Activated T-helper 2 cell treated with anti-CD3 and anti-CD28 coated beads, Interferon-gamma antibody, Interleukin-2, Interleukin-4, amounts not matched to agents 10 μg/mL and 5 μg/mL and 100 μg/mL, durations not matched to agents 14 hours and 24 hours and 36 hours (primary cell): ENCODE measurements at regions not wholly inside any gene's neighbourhood (a gene's known extent, or its start where the extent isn't known, plus 50 kb on each side); places are given as distances from the start of the nearest gene placed in this dataset.
"Not testable (repeated sequence)": the region's sequence is repeated elsewhere in the genome, so short reads cannot be mapped to it uniquely, and the experiment has no call there.

Experiments
- DNase-seq: peaks from one replicate; pipeline ENCODE4 v3.0.0; 2021; ENCODE audit warnings: low spot score
- H3K27ac Mint-ChIP-seq: one replicate; pipeline ENCODE4 v1.8.0; 2021; ENCODE audit warnings: mixed read lengths
- H3K27me3 Mint-ChIP-seq: one replicate; pipeline ENCODE4 v1.8.0; 2021; ENCODE audit warnings: low read depth, mixed read lengths
- H3K36me3 Mint-ChIP-seq: one replicate; pipeline ENCODE4 v1.8.0; 2021; ENCODE audit warnings: low read depth, mixed read lengths
- H3K4me1 Mint-ChIP-seq: one replicate; pipeline ENCODE4 v1.8.0; 2021; ENCODE audit warnings: low read depth, mixed read lengths
- H3K4me3 Mint-ChIP-seq: one replicate; pipeline ENCODE4 v1.8.0; 2021; ENCODE audit warnings: low read depth, mild to moderate bottlenecking, moderate library complexity, mixed read lengths
- H3K9me3 Mint-ChIP-seq: one replicate; pipeline ENCODE4 v1.8.0; 2021; ENCODE audit warnings: mixed read lengths
- intact Hi-C: fragments of 100-400 bp; cut with micrococcal nuclease; formaldehyde crosslinking; loops from one replicate; pipeline ENCODE4 v1.15.1; 2023

DNA sequence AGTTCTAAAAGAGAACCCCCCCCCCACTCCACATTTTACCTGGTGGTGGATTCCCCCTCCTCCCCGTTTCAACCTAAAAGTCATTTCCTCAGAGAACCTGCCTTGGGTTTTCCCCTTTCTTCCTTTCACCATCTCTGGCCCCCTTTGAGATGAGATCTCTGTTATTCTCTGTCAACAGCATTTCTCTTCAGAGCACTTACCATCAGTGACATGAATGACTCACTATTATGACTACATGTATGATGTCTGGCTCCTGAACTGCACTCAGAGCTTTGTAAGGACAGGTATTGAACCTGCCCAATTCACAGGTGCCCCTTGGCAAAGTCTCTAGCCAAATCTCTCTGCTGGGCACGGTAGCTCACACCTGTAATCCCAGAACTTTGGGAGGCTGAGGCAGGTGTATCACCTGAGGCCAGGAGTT, 61.4 kb upstream of the JARID2 start:
- Mint-ChIP-seq H3K27ac (peak overlapping the region; percentile 90), H3K4me3 (no peak overlapping the region), H3K36me3 (no peaks in the 10 kb centered on the region), H3K9me3 (no peaks in the 10 kb centered on the region), H3K27me3 (no peaks in the 10 kb centered on the region), H3K4me1 (peaks cover 12% of the 10 kb centered on the region)
- DNase-seq = no peak
- intact Hi-C loops = loop anchor here (1.0 kb wide), 4 partner anchors 61 to 450 kb away; no protein-coding TSS in a partner anchor

DNA sequence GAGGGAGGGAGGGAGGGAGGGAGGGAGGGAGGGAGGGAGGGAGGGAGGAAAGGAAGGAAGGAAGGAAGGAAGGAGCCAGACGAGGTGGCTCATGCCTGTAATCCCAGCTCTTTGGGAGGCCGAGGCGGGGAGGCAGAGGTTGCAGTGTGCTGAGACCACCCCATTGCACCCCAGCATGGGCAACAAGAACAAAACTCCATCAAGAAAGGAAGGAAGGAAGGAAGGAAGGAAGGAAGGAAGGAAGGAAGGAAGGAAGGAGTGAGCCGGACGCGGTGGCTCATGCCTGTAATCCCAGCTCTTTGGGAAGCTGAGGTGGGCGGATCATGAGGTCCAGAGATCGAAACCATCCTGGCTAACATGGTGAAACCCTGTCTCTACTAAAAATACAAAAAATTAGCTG, 60.8 kb upstream of the JARID2 start:
- H3K36me3 Mint-ChIP-seq, H3K4me3 Mint-ChIP-seq, DNase-seq, H3K27me3 Mint-ChIP-seq, H3K27ac Mint-ChIP-seq, H3K9me3 Mint-ChIP-seq, intact Hi-C loops: not testable (repeated sequence)
- H3K4me1 Mint-ChIP-seq = peaks cover 12% of the 10 kb centered on the region

DNA sequence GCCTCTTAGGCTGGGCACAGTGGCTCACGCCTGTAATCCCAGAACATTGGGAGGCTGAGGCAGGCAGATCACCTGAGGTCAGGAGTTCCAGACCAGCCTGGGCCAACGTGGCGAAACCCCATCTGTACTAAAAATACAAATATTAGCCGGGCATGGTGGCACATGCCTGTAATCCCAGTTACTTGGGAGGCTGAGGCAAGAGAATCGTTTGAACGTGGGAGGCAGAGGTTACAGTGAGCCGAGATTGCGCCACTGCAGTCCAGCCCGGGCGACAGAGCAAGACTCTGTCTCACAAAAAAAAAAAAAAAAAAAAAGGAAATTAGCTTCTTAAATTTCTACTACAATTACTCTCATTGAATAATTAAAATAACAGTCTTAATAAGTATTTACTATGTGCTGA, 52.4 kb upstream of the JARID2 start:
- H3K9me3 Mint-ChIP-seq, DNase-seq, H3K4me3 Mint-ChIP-seq, H3K27ac Mint-ChIP-seq, H3K4me1 Mint-ChIP-seq, H3K27me3 Mint-ChIP-seq, intact Hi-C loops, H3K36me3 Mint-ChIP-seq: not testable (repeated sequence)

DNA sequence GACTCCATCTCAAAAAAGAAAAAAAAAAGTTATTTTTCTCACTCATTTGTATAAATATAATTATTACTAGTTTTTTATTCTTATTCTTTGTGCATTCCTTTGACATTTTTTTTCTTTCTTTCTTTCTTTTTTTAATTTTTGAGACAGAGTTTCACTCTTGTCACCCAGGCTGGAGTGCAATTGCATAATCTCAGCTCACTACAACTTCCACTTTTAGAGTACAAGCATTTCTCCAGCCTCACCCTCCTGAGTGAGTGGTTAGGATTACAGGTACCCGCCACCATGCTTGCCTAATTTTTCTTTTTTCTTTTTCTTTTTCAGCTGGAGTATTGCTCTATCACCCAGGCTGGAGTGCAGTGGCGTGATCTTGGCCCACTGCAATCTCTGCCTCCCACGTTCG, 51.4 kb upstream of the JARID2 start:
- Mint-ChIP-seq H3K4me3 (no peak overlapping the region), H3K4me1 (no peaks in the 10 kb centered on the region), H3K27me3 (peaks cover 2% of the 10 kb centered on the region), H3K9me3 (no peaks in the 10 kb centered on the region), H3K27ac (no peak overlapping the region), H3K36me3 (no peaks in the 10 kb centered on the region)
- intact Hi-C loops = no loop called here
- DNase-seq = no peak
